OCI-LY7 (cell line): ENCODE measurements at regions not wholly inside any gene's neighbourhood (a gene's known extent, or its start where the extent isn't known, plus 50 kb on each side); places are given as distances from the start of the nearest gene placed in this dataset.

Experiments
- BruUV-seq: library from RNA; stranded (reverse); fragments of 400-500 nt; replicated peaks from 2 replicates; lab custom pipeline; 2021; lab: Mats Ljungman, UMichigan
- CTCF ChIA-PET: fragments of 300-600 bp; sonication (Branson Sonifier 250); formaldehyde crosslinking; loops from one replicate; lab custom pipeline; 2022; ENCODE audit warnings: antibody characterized with exemption; ENCODE audit not compliant: unreplicated experiment; lab: Charles Lee
- POLR2A ChIA-PET: fragments of 300-600 bp; sonication (Branson Sonifier 250); formaldehyde crosslinking; loops from one replicate; lab custom pipeline; 2022; ENCODE audit warnings: antibody characterized with exemption; lab: Charles Lee
- DNase-seq: peaks from one replicate; pipeline ENCODE4 v3.0.0-alpha.2; 2015; ENCODE audit warnings: low spot score
- H2AFZ ChIP-seq: fragments of 200-600 bp; sonication (generic), shearing (Covaris generic); 2 replicates; pipeline ENCODE4 v1.6.1; 2014; ENCODE audit warnings: mild to moderate bottlenecking, antibody characterized with exemption, low read length, moderate library complexity
- H3K27ac ChIP-seq: fragments of 200-600 bp; sonication (generic); 2 replicates; pipeline ENCODE4 v1.5.1; 2014; ENCODE audit warnings: mixed run types, low read depth, mild to moderate bottlenecking, moderate library complexity, low read length, inconsistent platforms; ENCODE audit not compliant: poor library complexity, severe bottlenecking
- H3K36me3 ChIP-seq: fragments of 200-600 bp; sonication (generic); 2 replicates; pipeline ENCODE4 v1.6.1; 2014; ENCODE audit warnings: mild to moderate bottlenecking, antibody characterized with exemption, low read length, moderate library complexity, mixed read lengths; ENCODE audit not compliant: insufficient read depth
- H3K4me1 ChIP-seq: fragments of 200-600 bp; sonication (generic); 2 replicates; pipeline ENCODE4 v1.5.1; 2014; ENCODE audit warnings: mild to moderate bottlenecking, low read length; ENCODE audit not compliant: insufficient read depth, poor library complexity, severe bottlenecking
- H3K4me2 ChIP-seq: fragments of 200-600 bp; sonication (generic); 2 replicates; pipeline ENCODE4 v1.6.1; 2014; ENCODE audit warnings: mild to moderate bottlenecking, low read length
- H3K4me3 ChIP-seq: fragments of 200-600 bp; sonication (generic); 2 replicates; pipeline ENCODE4 v1.5.1; 2014; ENCODE audit warnings: mild to moderate bottlenecking, low read depth, low read length; ENCODE audit not compliant: poor library complexity, severe bottlenecking
- H3K79me2 ChIP-seq: fragments of 200-600 bp; sonication (generic); 2 replicates; pipeline ENCODE4 v1.6.1; 2016; ENCODE audit warnings: low read depth, mild to moderate bottlenecking, low read length, moderate library complexity, mixed read lengths; ENCODE audit not compliant: insufficient read depth
- H3K9me2 ChIP-seq: fragments of 200-600 bp; sonication (generic); 2 replicates; pipeline ENCODE4 v1.6.1; 2016; ENCODE audit warnings: mild to moderate bottlenecking, low read length, mixed read lengths; ENCODE audit not compliant: insufficient read depth
- H3K9me3 ChIP-seq: fragments of 200-600 bp; sonication (generic); 2 replicates; pipeline ENCODE4 v1.6.1; 2014; ENCODE audit warnings: mild to moderate bottlenecking, mixed run types, low read length, mixed read lengths
- H4K20me1 ChIP-seq: fragments of 200-600 bp; sonication (generic); 2 replicates; pipeline ENCODE4 v1.6.1; 2014; ENCODE audit warnings: mild to moderate bottlenecking, antibody characterized with exemption, low read length, moderate library complexity, mixed read lengths; ENCODE audit not compliant: insufficient read depth
- EZH2phosphoT487 ChIP-seq: fragments of 200-600 bp; sonication (generic); IDR thresholded peaks from 2 replicates; pipeline ENCODE4 v1.6.1; 2018; ENCODE audit warnings: low read depth, borderline replicate concordance, mild to moderate bottlenecking, mixed run types, antibody characterized with exemption, low read length, moderate library complexity, mixed read lengths
- intact Hi-C: fragments of 100-400 bp; cut with micrococcal nuclease; formaldehyde crosslinking; loops from one replicate; pipeline ENCODE4 v1.10.0; 2022; ENCODE audit not compliant: unreplicated experiment
- TF ChIP-seq, protein P1 (sequence below): fragments of 200-600 bp; sonication (generic); conservative IDR thresholded peaks from 2 replicates; pipeline ENCODE4 v1.5.1; 2014; ENCODE audit warnings: mild to moderate bottlenecking, antibody characterized with exemption, low read length, moderate library complexity, mixed read lengths

DNA sequence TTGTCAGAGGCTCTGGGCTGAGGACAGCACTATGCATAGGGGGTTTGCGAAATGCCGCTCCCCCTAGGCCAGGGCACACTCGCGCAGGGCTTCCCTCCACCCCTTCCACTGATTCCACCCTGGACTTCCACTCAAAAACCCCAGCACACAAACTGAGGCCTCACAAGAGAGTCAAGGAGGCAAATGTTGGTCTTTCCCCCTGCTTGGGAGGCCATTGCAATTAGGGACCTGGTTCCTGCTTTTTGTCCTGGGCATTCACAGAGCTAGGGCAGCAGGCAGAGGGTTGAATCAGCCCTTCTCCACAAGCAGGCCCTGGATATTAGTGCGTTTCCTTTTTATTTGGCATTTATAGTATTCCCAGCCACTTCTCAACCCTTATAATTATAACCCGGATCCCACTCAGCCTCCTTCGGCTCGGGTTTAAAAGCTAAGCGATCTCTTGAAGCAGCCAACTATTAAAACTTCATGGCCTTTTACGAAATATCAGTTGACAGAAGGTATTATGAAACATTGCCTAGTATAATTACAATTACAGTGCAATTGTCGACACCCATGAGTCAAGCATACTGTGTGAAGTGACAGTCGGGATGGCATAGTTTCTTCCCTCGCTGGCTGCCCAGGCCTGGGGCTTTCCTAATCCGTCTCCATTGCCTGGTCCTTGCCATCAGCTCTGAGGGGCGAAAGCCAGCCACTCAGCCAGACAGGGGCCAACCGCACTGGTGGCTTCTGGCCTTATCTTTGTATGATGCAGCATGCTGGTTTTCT is 285.5 kb upstream of the MAP3K1 start:
- Histone ChIP-seq H3K9me2 (no peaks in the 10 kb centered on the region), H3K79me2 (no peaks in the 10 kb centered on the region), H2AFZ (no peak overlapping the region), H3K4me2 (no peak overlapping the region), H3K27ac (no peak overlapping the region), H4K20me1 (no peaks in the 10 kb centered on the region), H3K4me3 (no peak overlapping the region), H3K36me3 (no peaks in the 10 kb centered on the region), H3K4me1 (no peaks in the 10 kb centered on the region), H3K9me3 (no peaks in the 10 kb centered on the region)
- ChIA-PET CTCF (no interaction called here), POLR2A (interaction anchor here (0.7 to 1.0 kb wide), 2 partner anchors 106 to 752 kb away, joined by 3 read pairs; no protein-coding TSS in a partner anchor)
- no peak for DNase-seq
- no TSS peak for BruUV-seq
- intact Hi-C loops, result no loop called here
- TF ChIP-seq, protein P1, sequence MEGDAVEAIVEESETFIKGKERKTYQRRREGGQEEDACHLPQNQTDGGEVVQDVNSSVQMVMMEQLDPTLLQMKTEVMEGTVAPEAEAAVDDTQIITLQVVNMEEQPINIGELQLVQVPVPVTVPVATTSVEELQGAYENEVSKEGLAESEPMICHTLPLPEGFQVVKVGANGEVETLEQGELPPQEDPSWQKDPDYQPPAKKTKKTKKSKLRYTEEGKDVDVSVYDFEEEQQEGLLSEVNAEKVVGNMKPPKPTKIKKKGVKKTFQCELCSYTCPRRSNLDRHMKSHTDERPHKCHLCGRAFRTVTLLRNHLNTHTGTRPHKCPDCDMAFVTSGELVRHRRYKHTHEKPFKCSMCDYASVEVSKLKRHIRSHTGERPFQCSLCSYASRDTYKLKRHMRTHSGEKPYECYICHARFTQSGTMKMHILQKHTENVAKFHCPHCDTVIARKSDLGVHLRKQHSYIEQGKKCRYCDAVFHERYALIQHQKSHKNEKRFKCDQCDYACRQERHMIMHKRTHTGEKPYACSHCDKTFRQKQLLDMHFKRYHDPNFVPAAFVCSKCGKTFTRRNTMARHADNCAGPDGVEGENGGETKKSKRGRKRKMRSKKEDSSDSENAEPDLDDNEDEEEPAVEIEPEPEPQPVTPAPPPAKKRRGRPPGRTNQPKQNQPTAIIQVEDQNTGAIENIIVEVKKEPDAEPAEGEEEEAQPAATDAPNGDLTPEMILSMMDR, result no peak
- no peak for TF ChIP-seq EZH2phosphoT487

DNA sequence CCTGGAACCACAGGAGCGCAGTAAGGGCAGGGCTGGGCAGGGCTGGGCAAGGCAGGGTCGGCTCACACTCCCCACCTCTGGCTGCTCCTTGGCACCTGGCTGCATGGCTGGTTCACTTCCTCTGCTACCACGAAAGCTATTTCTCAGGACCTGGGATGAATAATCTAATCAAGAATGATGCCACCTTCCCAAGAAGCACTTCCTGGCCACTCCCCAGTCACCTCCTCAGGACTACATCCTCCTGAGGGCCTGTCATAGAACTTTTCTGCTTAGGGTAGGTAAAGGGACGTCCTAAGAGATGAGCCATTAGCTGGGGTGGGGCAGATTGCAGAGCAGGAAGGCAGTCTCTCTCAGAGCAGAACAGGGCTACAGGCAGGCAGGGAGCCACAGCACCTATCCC is 288.2 kb upstream of the MAP3K1 start:
- Histone ChIP-seq H3K79me2 (no peaks in the 10 kb centered on the region), H3K4me1 (no peaks in the 10 kb centered on the region), H2AFZ (no peak overlapping the region), H3K4me2 (no peak overlapping the region), H3K9me2 (no peaks in the 10 kb centered on the region), H3K9me3 (no peaks in the 10 kb centered on the region), H3K36me3 (no peaks in the 10 kb centered on the region), H3K27ac (no peak overlapping the region), H4K20me1 (no peaks in the 10 kb centered on the region), H3K4me3 (no peak overlapping the region)
- BruUV-seq, result no TSS peak
- CTCF ChIA-PET, result no interaction called here
- POLR2A ChIA-PET, result no interaction called here
- no peak for DNase-seq
- TF ChIP-seq, protein P1, result no peak
- TF ChIP-seq EZH2phosphoT487, result no peak
- intact Hi-C loops, result no loop called here

DNA sequence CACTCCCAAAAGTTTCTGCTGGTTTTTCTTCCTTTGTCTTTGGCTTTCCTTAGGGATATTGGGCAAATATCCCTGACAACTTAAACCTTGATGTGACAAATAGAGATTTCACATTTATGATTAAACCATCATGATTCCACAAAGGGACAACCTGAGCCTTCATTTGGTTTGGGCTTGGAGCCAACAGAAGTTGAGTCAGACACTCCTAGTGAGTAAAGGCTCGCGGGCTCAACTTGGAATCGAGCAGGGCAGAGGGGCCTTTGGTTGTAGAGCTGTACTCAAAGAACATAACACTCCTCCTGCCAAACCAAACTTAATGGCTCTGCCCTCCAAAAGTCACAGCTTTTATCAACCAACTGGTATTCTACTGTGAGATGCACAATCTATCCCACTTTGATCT is 290.2 kb upstream of the MAP3K1 start:
- ChIA-PET POLR2A (no interaction called here), CTCF (no interaction called here)
- H4K20me1 ChIP-seq, result no peaks in the 10 kb centered on the region
- no peak overlapping the region for H3K4me2 ChIP-seq
- H3K4me1 ChIP-seq, result no peaks in the 10 kb centered on the region
- DNase-seq, result no peak
- no TSS peak for BruUV-seq
- no peak overlapping the region for H3K27ac ChIP-seq
- TF ChIP-seq, protein P1, result no peak
- TF ChIP-seq EZH2phosphoT487, result no peak
- intact Hi-C loops, result no loop called here
- no peak overlapping the region for H2AFZ ChIP-seq
- no peak overlapping the region for H3K4me3 ChIP-seq
- no peaks in the 10 kb centered on the region for H3K79me2 ChIP-seq
- no peaks in the 10 kb centered on the region for H3K9me2 ChIP-seq
- no peaks in the 10 kb centered on the region for H3K36me3 ChIP-seq
- no peaks in the 10 kb centered on the region for H3K9me3 ChIP-seq
